ENCODE measurements at regions not wholly inside any gene's neighbourhood (a gene's known extent, or its start where the extent isn't known, plus 50 kb on each side); places are given as distances from the start of the nearest gene placed in this dataset.

- TF ChIP-seq CREB1 (IDR thresholded peaks at IDR 0.05): no peak
- no peak for TF ChIP-seq ASH2L (IDR thresholded peaks at IDR 0.05; ENCODE audit: low read length)
- TF ChIP-seq HDAC2 (IDR thresholded peaks at IDR 0.05; ENCODE audit: borderline replicate concordance in 1 of 2, low read depth in 2 of 2, low read length in 2 of 2): no peak
Observed at GRCh38 chr22:27614006-27614649, 187.4 kb downstream of the MN1 start (continued).

All from H1 (cell line).